GM18861 (cell line): ENCODE measurements at regions not wholly inside any gene's neighbourhood (a gene's known extent, or its start where the extent isn't known, plus 50 kb on each side); places are given as distances from the start of the nearest gene placed in this dataset.
A peak's percentile ranks its signal among the peaks of the same experiment; 100 is the strongest.

Source experiments
- ATAC-seq: cut with Tn5 transposase; IDR thresholded peaks from one replicate; pipeline ENCODE4 v1.9.1; 2021; ENCODE audit not compliant: unreplicated experiment

- no peak for ATAC-seq
Measured at GRCh38 chr4:23207059-23207458, 514.3 kb downstream of the GBA3 start.

GRCh38 chr4:23202712-23203247 lies 510.0 kb downstream of the GBA3 start:
- ATAC-seq: no peak

- no peak for ATAC-seq
Measured at GRCh38 chr4:23194751-23195150, 502.0 kb downstream of the GBA3 start.

- ATAC-seq: no peak
Measured at GRCh38 chr4:23174179-23174578, 481.4 kb downstream of the GBA3 start.

GRCh38 chr4:23171976-23172375 lies 479.2 kb downstream of the GBA3 start:
- no peak for ATAC-seq

GRCh38 chr4:23169608-23170311 lies 477.0 kb downstream of the GBA3 start:
- no peak for ATAC-seq

- ATAC-seq: no peak
Measured at GRCh38 chr4:23166919-23167318, 474.2 kb downstream of the GBA3 start.

- ATAC-seq: no peak
Measured at GRCh38 chr4:23166407-23166806, 473.7 kb downstream of the GBA3 start.

GRCh38 chr4:23165669-23166068 lies 472.9 kb downstream of the GBA3 start:
- no peak for ATAC-seq

GRCh38 chr4:23163647-23164436 lies 471.1 kb downstream of the GBA3 start:
- no peak for ATAC-seq

- ATAC-seq: no peak
Measured at GRCh38 chr4:23162275-23162674, 469.5 kb downstream of the GBA3 start.

- no peak for ATAC-seq
Measured at GRCh38 chr4:23161787-23162186, 469.1 kb downstream of the GBA3 start.

- no peak for ATAC-seq
Measured at GRCh38 chr4:23153076-23153475, 460.3 kb downstream of the GBA3 start.

GRCh38 chr4:23149815-23150214 lies 457.1 kb downstream of the GBA3 start:
- no peak for ATAC-seq

GRCh38 chr4:23144707-23145106 lies 452.0 kb downstream of the GBA3 start:
- ATAC-seq: no peak

GRCh38 chr4:23135792-23136645 lies 443.3 kb downstream of the GBA3 start:
- peak; percentile 68 for ATAC-seq

- no peak for ATAC-seq
Measured at GRCh38 chr4:23134331-23134730, 441.6 kb downstream of the GBA3 start.

GRCh38 chr4:23130845-23131244 lies 438.1 kb downstream of the GBA3 start:
- ATAC-seq: no peak

GRCh38 chr4:23125118-23125517 lies 432.4 kb downstream of the GBA3 start:
- ATAC-seq: no peak

- ATAC-seq: no peak
Measured at GRCh38 chr4:23122666-23123400, 430.1 kb downstream of the GBA3 start.

GRCh38 chr4:23120374-23120773 lies 427.6 kb downstream of the GBA3 start:
- ATAC-seq: no peak
